ENCODE measurements at regions not wholly inside any gene's neighbourhood (a gene's known extent, or its start where the extent isn't known, plus 50 kb on each side); places are given as distances from the start of the nearest gene placed in this dataset.

GRCh38 chr15:93302080-93302765 lies 213.2 kb upstream of the RGMA start:
- TF ChIP-seq CTCF (conservative IDR thresholded peaks at IDR 0.05; ENCODE audit: low read depth, low read length) (no peak), CEBPB (IDR thresholded peaks at IDR 0.05; ENCODE audit: low read depth, low read length) (no peak), SMC3 (IDR thresholded peaks at IDR 0.05; ENCODE audit: low read depth, low read length) (no peak), BHLHE40 (IDR thresholded peaks at IDR 0.05; ENCODE audit: low read depth, low read length) (no peak), POLR2A (IDR thresholded peaks at IDR 0.05; ENCODE audit: low read depth, low read length) (no peak), MAFK (IDR thresholded peaks at IDR 0.05; ENCODE audit: low read depth, low read length) (no peak), MAZ (IDR thresholded peaks at IDR 0.05; ENCODE audit: borderline replicate concordance, low read depth, low read length) (no peak), RAD21 (IDR thresholded peaks at IDR 0.05; ENCODE audit: low read length) (no peak), RCOR1 (IDR thresholded peaks at IDR 0.05; ENCODE audit: insufficient replicate concordance, low read length) (no peak), ELK1 (IDR thresholded peaks at IDR 0.05; ENCODE audit: borderline replicate concordance, low read depth, low read length) (no peak), FOS (IDR thresholded peaks at IDR 0.05; ENCODE audit: low read depth, low read length) (no peak)
- TF ChIP-seq, protein P1, sequence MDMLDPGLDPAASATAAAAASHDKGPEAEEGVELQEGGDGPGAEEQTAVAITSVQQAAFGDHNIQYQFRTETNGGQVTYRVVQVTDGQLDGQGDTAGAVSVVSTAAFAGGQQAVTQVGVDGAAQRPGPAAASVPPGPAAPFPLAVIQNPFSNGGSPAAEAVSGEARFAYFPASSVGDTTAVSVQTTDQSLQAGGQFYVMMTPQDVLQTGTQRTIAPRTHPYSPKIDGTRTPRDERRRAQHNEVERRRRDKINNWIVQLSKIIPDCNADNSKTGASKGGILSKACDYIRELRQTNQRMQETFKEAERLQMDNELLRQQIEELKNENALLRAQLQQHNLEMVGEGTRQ (IDR thresholded peaks at IDR 0.05; ENCODE audit: low read depth, low read length) = no peak
